Calu3 (cell line): ENCODE measurements at regions not wholly inside any gene's neighbourhood (a gene's known extent, or its start where the extent isn't known, plus 50 kb on each side); places are given as distances from the start of the nearest gene placed in this dataset.

ENCODE experiments used
- BruUV-seq: library from RNA; stranded (reverse); fragments of 400-500 nt; replicated peaks from 2 replicates; lab custom pipeline; 2021; lab: Mats Ljungman, UMichigan
- CTCF ChIA-PET: fragments of 300-600 bp; sonication (Branson Sonifier 250); formaldehyde crosslinking; loops from one replicate; lab custom pipeline; 2022; ENCODE audit warnings: antibody characterized with exemption; lab: Charles Lee
- DNase-seq: peaks from one replicate; pipeline ENCODE4 v3.0.0; 2022
- H3K27ac Mint-ChIP-seq: one replicate; pipeline ENCODE4 v1.8.0; 2022; ENCODE audit warnings: mixed read lengths; ENCODE audit not compliant: unreplicated experiment
- H3K27me3 Mint-ChIP-seq: one replicate; pipeline ENCODE4 v1.8.0; 2022; ENCODE audit warnings: mixed read lengths; ENCODE audit not compliant: unreplicated experiment
- H3K36me3 Mint-ChIP-seq: one replicate; pipeline ENCODE4 v1.8.0; 2022; ENCODE audit warnings: mild to moderate bottlenecking, moderate library complexity, mixed read lengths; ENCODE audit not compliant: insufficient read depth, unreplicated experiment
- H3K4me1 Mint-ChIP-seq: one replicate; pipeline ENCODE4 v1.8.0; 2022; ENCODE audit warnings: mild to moderate bottlenecking, low read depth, mixed read lengths; ENCODE audit not compliant: unreplicated experiment
- H3K4me3 Mint-ChIP-seq: one replicate; pipeline ENCODE4 v1.8.0; 2022; ENCODE audit warnings: mild to moderate bottlenecking, low read depth, moderate library complexity, mixed read lengths; ENCODE audit not compliant: unreplicated experiment
- H3K9me3 Mint-ChIP-seq: one replicate; pipeline ENCODE4 v1.8.0; 2022; ENCODE audit warnings: low read depth, mixed read lengths; ENCODE audit not compliant: unreplicated experiment
- CTCF ChIP-seq: fragments of 200-600 bp; IDR thresholded peaks from one replicate; pipeline ENCODE4 v1.8.0; 2022; ENCODE audit warnings: antibody characterized with exemption; ENCODE audit not compliant: unreplicated experiment
- intact Hi-C: fragments of 100-400 bp; cut with micrococcal nuclease; formaldehyde crosslinking; loops from one replicate; pipeline ENCODE4 v1.10.0; 2022; ENCODE audit not compliant: unreplicated experiment

DNA sequence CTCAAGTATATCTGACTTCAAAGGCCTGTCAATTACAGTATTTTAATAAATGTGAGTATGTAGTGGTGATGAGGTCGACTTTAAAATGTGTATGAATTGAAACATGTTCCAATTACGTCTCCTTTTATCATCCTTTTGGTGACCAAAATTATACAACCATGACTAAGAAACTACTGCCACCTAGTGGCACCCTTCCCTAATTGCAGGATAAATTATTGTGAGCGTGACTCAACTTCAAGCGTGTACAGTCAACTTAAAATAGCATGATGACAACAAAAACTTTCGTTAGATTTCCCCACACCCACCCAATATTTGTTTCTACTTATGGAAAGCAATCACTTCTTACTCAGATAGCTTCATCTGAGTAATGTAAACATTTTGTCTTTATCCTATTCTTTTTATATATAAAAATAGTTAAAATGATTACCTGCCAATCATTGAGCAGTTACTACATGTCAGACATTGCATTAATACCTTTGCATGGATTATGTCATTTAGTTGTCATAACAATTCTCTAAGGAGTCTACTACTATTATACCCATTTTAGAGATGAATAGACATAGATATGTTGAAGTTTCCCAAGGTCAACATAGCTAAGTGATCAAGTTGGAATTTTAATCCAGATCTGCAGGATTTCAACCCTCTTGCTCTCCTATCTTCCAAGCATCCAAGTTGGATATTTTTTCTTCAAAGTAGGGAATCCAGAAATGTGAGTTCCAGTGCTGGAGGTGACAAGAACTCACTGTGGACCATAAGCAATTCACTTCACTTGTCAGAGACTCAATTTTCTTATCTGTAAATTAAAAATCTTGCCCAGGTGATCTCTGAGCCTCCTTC, 106.0 kb downstream of the MEX3B start:
- no peak overlapping the region for H3K4me3 Mint-ChIP-seq
- H3K36me3 Mint-ChIP-seq: no peaks in the 10 kb centered on the region
- intact Hi-C loops: loop anchor here (1.0 to 5.0 kb wide), 2 partner anchors 460 to 528 kb away; no protein-coding TSS in a partner anchor
- BruUV-seq: no TSS peak
- CTCF ChIA-PET: interaction anchor here (0.7 kb wide), 1 partner anchor 106 kb away, joined by 5 read pairs; the partner anchor contains the start of gene MEX3B
- peak; percentile 40 for TF ChIP-seq CTCF
- H3K9me3 Mint-ChIP-seq: peaks cover 6% of the 10 kb centered on the region
- no peaks in the 10 kb centered on the region for H3K4me1 Mint-ChIP-seq
- peak; percentile 37 for DNase-seq
- H3K27ac Mint-ChIP-seq: no peak overlapping the region
- H3K27me3 Mint-ChIP-seq: peaks cover 13% of the 10 kb centered on the region

GRCh38 chr15:81937189-81937588, 108.6 kb downstream of the MEX3B start:
- Mint-ChIP-seq H3K4me3 (no peak overlapping the region), H3K27ac (no peak overlapping the region), H3K36me3 (no peaks in the 10 kb centered on the region), H3K4me1 (no peaks in the 10 kb centered on the region), H3K27me3 (peaks cover 4% of the 10 kb centered on the region), H3K9me3 (peaks cover 6% of the 10 kb centered on the region)
- CTCF ChIA-PET: interaction anchor here (0.5 kb wide), 1 partner anchor 17 kb away, joined by 3 read pairs; no protein-coding TSS in a partner anchor
- no TSS peak for BruUV-seq
- no peak for DNase-seq
- TF ChIP-seq CTCF: no peak
- intact Hi-C loops: loop anchor here (5.0 kb wide), 1 partner anchor 525 kb away; no protein-coding TSS in a partner anchor

- Mint-ChIP-seq H3K9me3 (peaks cover 2% of the 10 kb centered on the region), H3K4me1 (no peaks in the 10 kb centered on the region), H3K36me3 (no peaks in the 10 kb centered on the region), H3K27me3 (no peaks in the 10 kb centered on the region), H3K4me3 (no peak overlapping the region), H3K27ac (no peak overlapping the region)
- BruUV-seq: no TSS peak
- intact Hi-C loops: loop anchor here (5.0 kb wide), 1 partner anchor 38 kb away; no protein-coding TSS in a partner anchor
- CTCF ChIA-PET: no interaction called here
- no peak for DNase-seq
- no peak for TF ChIP-seq CTCF
Observed at GRCh38 chr15:81930582-81931369, 115.0 kb downstream of the MEX3B start.

GRCh38 chr15:81929557-81929956, 116.3 kb downstream of the MEX3B start:
- CTCF ChIA-PET: no interaction called here
- H3K4me3 Mint-ChIP-seq: no peak overlapping the region
- H3K4me1 Mint-ChIP-seq: no peaks in the 10 kb centered on the region
- no peak for DNase-seq
- no TSS peak for BruUV-seq
- H3K9me3 Mint-ChIP-seq: peaks cover 3% of the 10 kb centered on the region
- no peaks in the 10 kb centered on the region for H3K27me3 Mint-ChIP-seq
- TF ChIP-seq CTCF: no peak
- H3K36me3 Mint-ChIP-seq: no peaks in the 10 kb centered on the region
- intact Hi-C loops: loop anchor here (10.0 kb wide), 1 partner anchor 255 kb away; no protein-coding TSS in a partner anchor
- no peak overlapping the region for H3K27ac Mint-ChIP-seq
